DND-41 (cell line): ENCODE measurements at regions not wholly inside any gene's neighbourhood (a gene's known extent, or its start where the extent isn't known, plus 50 kb on each side); places are given as distances from the start of the nearest gene placed in this dataset.

Experiments
- EZH2 ChIP-seq: IDR thresholded peaks from 3 replicates; pipeline ENCODE4 v1.6.1; 2012; ENCODE audit warnings: borderline replicate concordance, low read depth, mild to moderate bottlenecking, moderate library complexity, low read length, inconsistent platforms; ENCODE audit not compliant: severe bottlenecking
- TF ChIP-seq, protein P1 (sequence below): IDR thresholded peaks from 2 replicates; pipeline ENCODE4 v1.5.1; 2012; ENCODE audit warnings: borderline replicate concordance, low read length, moderate library complexity, mild to moderate bottlenecking; ENCODE audit not compliant: poor library complexity, severe bottlenecking; ENCODE audit errors: extremely low read depth

- no peak for TF ChIP-seq EZH2
- TF ChIP-seq, protein P1, sequence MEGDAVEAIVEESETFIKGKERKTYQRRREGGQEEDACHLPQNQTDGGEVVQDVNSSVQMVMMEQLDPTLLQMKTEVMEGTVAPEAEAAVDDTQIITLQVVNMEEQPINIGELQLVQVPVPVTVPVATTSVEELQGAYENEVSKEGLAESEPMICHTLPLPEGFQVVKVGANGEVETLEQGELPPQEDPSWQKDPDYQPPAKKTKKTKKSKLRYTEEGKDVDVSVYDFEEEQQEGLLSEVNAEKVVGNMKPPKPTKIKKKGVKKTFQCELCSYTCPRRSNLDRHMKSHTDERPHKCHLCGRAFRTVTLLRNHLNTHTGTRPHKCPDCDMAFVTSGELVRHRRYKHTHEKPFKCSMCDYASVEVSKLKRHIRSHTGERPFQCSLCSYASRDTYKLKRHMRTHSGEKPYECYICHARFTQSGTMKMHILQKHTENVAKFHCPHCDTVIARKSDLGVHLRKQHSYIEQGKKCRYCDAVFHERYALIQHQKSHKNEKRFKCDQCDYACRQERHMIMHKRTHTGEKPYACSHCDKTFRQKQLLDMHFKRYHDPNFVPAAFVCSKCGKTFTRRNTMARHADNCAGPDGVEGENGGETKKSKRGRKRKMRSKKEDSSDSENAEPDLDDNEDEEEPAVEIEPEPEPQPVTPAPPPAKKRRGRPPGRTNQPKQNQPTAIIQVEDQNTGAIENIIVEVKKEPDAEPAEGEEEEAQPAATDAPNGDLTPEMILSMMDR, result no peak
These were observed 850.0 kb upstream of the FBXO33 start for GRCh38 chr14:40282196-40282595.
